ENCODE measurements at regions not wholly inside any gene's neighbourhood (a gene's known extent, or its start where the extent isn't known, plus 50 kb on each side); places are given as distances from the start of the nearest gene placed in this dataset.
A peak's percentile ranks its signal among the peaks of the same experiment; 100 is the strongest.

DNA sequence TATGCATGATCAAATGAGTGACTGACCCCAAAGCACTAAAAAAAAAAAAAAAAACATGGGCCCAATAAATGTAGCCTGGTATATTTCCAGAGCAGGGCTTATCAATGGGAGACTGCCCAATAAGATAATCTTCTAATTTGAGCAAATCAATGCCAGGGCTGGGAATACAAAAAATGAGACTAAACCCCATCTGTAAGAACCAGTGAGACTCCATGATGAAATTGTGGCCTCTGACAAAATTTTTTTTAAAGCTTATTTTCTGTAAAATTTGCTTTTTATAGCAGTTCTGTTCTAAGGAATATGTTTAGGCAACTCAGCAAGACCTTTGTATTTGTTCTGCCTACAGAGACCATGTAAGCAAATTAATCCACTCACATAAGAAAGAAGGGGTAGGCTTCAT, 186.8 kb upstream of the CCDC150 start:
- Mint-ChIP-seq H3K36me3 (ENCODE audit: insufficient read depth in 1 of 3, low read depth in 3 of 3) (no peaks in the 10 kb centered on the region), H3K4me3 (no peak overlapping the region), H3K4me1 (peaks cover 7 to 8% of the 10 kb centered on the region in 2 experiments), H3K27me3 (ENCODE audit: low read depth) (no peaks in the 10 kb centered on the region), H3K9me3 (no peaks in the 10 kb centered on the region), H3K27ac (no peak overlapping the region)
- no peak overlapping the region for H3K56ac ChIP-seq (ENCODE audit: insufficient read length, low read depth, low read length)
- no peaks in the 10 kb centered on the region for H3K79me2 ChIP-seq (ENCODE audit: insufficient read depth, low read length)
- H3K79me1 ChIP-seq (ENCODE audit: insufficient read depth, low read depth, low read length, poor library complexity, severe bottlenecking), result no peaks in the 10 kb centered on the region
- no peaks in the 10 kb centered on the region for H3K27me3 ChIP-seq (ENCODE audit: insufficient read depth, low read length)
- TF ChIP-seq, protein P1, sequence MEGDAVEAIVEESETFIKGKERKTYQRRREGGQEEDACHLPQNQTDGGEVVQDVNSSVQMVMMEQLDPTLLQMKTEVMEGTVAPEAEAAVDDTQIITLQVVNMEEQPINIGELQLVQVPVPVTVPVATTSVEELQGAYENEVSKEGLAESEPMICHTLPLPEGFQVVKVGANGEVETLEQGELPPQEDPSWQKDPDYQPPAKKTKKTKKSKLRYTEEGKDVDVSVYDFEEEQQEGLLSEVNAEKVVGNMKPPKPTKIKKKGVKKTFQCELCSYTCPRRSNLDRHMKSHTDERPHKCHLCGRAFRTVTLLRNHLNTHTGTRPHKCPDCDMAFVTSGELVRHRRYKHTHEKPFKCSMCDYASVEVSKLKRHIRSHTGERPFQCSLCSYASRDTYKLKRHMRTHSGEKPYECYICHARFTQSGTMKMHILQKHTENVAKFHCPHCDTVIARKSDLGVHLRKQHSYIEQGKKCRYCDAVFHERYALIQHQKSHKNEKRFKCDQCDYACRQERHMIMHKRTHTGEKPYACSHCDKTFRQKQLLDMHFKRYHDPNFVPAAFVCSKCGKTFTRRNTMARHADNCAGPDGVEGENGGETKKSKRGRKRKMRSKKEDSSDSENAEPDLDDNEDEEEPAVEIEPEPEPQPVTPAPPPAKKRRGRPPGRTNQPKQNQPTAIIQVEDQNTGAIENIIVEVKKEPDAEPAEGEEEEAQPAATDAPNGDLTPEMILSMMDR (conservative IDR thresholded peaks at IDR 0.05), result no peak
- no peak overlapping the region for H3K14ac ChIP-seq (ENCODE audit: insufficient read depth, low read length)
- H4K20me1 ChIP-seq (ENCODE audit: control insufficient read depth, insufficient read depth, insufficient read length), result no peaks in the 10 kb centered on the region
- no peaks in the 10 kb centered on the region for H3K9me3 ChIP-seq (ENCODE audit: control insufficient read depth, low read depth, low read length)
- H2BK15ac ChIP-seq (ENCODE audit: low read depth, low read length), result no peak overlapping the region
- H2BK12ac ChIP-seq (ENCODE audit: insufficient read length, low read depth, low read length), result no peak overlapping the region
- DNase-seq, result no peak
- H2AFZ ChIP-seq (ENCODE audit: low read length), result no peak overlapping the region
- no peak overlapping the region for H3K23ac ChIP-seq (ENCODE audit: insufficient read length, low read depth, low read length)
- H3K27ac ChIP-seq (ENCODE audit: insufficient read length, low read depth, low read length), result no peak overlapping the region
- H3K18ac ChIP-seq (ENCODE audit: insufficient read length, low read depth, low read length), result no peak overlapping the region
- no peak overlapping the region for H4K8ac ChIP-seq (replicated peaks; ENCODE audit: insufficient read length, low read depth, low read length)
- H3K4ac ChIP-seq (ENCODE audit: low read depth, low read length), result no peak overlapping the region
- H3T11ph ChIP-seq (ENCODE audit: low read length), result no peak overlapping the region
- no peak overlapping the region for H2BK120ac ChIP-seq (ENCODE audit: low read depth, low read length, poor library complexity, severe bottlenecking)
- no peak overlapping the region for H3K4me2 ChIP-seq (ENCODE audit: insufficient read depth, insufficient read length, low read length)
- no peak overlapping the region for H4K5ac ChIP-seq (ENCODE audit: insufficient read length, low read depth, low read length)
- H3K4me1 ChIP-seq (ENCODE audit: insufficient read depth, low read length), result no peaks in the 10 kb centered on the region
- peak overlapping the region; percentile 32 for H2BK20ac ChIP-seq (ENCODE audit: low read depth, low read length, poor library complexity, severe bottlenecking)
- no peak overlapping the region for H2AK5ac ChIP-seq (ENCODE audit: insufficient read length, low read length)
- no peak overlapping the region for H3K9ac ChIP-seq (ENCODE audit: extremely low read depth, insufficient read length, low read length)
- no peaks in the 10 kb centered on the region for H3K23me2 ChIP-seq (ENCODE audit: insufficient read length, low read depth, low read length, poor library complexity, severe bottlenecking)
- no peak overlapping the region for H2BK5ac ChIP-seq (ENCODE audit: insufficient read length, low read length)
- H4K91ac ChIP-seq (ENCODE audit: insufficient read length, low read depth, low read length), result no peak overlapping the region

All from H9 (cell line).